WTC11 (cell line): ENCODE measurements at regions not wholly inside any gene's neighbourhood (a gene's known extent, or its start where the extent isn't known, plus 50 kb on each side); places are given as distances from the start of the nearest gene placed in this dataset.

ENCODE experiments used
- CBFB ChIP-seq: sonication (generic); formaldehyde crosslinking; IDR thresholded peaks from 2 replicates; pipeline ENCODE4 v1.8.1; 2022; ENCODE audit warnings: mild to moderate bottlenecking, low read depth, missing genetic modification reagents
- TF ChIP-seq, protein P1 (sequence below): fragments of 200-600 bp; IDR thresholded peaks from 2 replicates; pipeline ENCODE4 v1.8.0; 2022; ENCODE audit warnings: antibody characterized with exemption

DNA sequence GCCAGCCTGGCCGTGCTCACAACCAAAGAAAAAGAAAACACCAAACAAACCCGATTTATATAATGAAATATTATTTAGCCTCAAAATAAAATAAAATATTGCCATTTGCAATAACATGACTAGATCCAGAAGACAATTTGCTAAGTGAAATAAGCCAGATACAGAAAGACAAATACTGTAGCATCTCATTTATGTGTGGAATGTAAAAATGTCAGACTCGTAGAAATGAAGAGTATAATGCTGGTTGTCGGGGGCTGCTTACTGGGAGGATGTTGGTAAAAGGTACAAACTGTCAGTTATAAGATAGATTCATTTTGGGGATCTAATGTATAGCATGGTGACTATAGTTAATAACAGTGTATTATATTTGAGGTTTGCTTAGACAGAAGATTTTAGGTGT lies 269.7 kb downstream of the THBS2 start:
- TF ChIP-seq, protein P1, sequence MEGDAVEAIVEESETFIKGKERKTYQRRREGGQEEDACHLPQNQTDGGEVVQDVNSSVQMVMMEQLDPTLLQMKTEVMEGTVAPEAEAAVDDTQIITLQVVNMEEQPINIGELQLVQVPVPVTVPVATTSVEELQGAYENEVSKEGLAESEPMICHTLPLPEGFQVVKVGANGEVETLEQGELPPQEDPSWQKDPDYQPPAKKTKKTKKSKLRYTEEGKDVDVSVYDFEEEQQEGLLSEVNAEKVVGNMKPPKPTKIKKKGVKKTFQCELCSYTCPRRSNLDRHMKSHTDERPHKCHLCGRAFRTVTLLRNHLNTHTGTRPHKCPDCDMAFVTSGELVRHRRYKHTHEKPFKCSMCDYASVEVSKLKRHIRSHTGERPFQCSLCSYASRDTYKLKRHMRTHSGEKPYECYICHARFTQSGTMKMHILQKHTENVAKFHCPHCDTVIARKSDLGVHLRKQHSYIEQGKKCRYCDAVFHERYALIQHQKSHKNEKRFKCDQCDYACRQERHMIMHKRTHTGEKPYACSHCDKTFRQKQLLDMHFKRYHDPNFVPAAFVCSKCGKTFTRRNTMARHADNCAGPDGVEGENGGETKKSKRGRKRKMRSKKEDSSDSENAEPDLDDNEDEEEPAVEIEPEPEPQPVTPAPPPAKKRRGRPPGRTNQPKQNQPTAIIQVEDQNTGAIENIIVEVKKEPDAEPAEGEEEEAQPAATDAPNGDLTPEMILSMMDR: no peak
- TF ChIP-seq CBFB: no peak
